ENCODE measurements at regions not wholly inside any gene's neighbourhood (a gene's known extent, or its start where the extent isn't known, plus 50 kb on each side); places are given as distances from the start of the nearest gene placed in this dataset.
"Not testable (repeated sequence)": the region's sequence is repeated elsewhere in the genome, so short reads cannot be mapped to it uniquely, and the experiment has no call there.

DNA sequence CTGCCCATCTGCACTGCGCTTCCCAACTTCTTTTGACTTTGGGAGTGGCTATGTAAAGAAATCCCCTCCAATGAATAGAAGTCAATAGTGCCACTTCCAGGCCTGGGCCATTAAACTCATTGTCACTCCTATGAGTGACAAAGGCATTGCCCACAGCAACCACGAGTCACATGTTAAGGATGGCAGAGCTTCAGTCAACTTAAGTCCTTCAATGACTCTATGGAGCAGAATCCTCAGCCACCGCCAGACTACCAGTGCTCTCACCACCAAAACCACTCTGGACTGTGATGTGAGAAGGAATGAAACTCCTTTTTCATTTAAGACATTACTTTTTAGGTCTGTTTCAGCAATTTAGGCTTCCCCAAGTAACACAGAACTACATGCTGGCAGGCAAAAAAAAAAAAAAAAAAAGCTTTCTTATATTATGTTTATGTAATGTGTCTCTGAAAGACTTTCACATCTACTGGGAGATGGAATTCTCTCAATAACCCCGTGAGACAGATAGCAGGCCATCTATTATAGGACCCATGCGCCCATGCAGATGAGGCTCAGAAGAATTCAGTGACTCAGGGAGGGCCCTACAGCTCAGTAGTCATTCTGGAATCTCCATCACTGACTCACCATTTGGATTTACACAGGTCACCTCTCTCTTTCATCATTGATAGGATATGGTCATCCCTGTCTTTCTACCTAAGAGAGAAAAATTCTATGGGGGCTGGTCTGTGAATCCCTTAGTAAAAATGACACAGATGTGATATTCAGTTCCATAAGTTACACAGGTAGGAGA is 180.5 kb downstream of the CEMIP2 start:
- no peak for DNase-seq

DNA sequence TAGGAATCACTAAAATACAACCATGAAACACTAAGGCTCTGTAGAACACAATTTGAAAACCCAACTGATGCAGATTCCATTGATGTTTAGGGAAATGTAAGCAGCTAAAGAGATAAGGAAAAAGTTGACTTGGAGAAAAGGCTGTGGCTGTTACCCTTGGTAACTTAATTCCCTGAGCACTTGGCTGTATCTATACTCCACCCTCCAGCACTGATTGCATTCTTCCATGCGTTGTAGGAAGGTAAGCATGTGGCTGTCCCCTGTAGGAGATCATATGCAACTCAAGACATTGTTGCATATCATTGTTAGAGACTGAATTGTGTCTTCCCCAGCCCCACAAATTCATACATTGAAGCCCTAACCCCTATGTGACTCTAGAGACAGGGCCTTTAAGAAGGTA is 184.5 kb downstream of the CEMIP2 start:
- DNase-seq, result no peak

DNA sequence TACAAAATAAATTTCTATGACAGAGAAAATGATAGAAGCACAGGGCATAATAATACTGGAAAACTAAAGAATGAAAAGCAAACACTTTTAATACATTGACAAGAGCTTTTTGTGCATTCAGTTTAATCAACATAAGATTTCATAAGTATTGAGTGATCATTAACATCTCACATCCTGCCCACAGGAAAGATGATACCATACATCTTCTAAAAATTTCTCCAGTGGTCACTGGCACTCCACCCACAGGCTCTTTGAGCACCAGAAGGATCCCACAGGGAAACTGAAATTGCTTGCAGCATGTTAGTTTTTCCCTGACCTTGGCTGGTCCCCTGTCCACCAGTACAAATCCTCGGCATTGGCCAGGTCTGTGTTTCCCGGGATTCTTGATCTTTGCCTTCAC is 186.0 kb downstream of the CEMIP2 start:
- DNase-seq, result no peak

DNA sequence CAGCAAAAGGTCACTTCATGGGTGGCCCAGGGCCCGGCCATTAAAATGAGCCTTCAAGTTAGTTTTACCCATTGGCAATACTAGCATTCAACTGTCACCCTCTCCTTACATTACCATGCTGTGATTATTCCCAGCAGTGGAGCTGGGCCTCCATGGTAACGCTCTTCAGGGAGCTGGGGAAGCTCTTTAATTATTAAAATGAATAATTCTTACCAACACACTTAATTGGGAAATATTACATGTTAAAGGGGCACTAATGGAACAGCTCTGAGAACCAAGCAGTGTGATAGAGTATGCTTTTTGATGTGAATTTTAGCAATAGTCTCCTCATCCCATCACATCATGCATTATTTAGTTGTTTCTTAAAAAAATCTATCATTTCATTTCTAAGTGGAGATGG is 187.2 kb downstream of the CEMIP2 start:
- no peak for DNase-seq

DNA sequence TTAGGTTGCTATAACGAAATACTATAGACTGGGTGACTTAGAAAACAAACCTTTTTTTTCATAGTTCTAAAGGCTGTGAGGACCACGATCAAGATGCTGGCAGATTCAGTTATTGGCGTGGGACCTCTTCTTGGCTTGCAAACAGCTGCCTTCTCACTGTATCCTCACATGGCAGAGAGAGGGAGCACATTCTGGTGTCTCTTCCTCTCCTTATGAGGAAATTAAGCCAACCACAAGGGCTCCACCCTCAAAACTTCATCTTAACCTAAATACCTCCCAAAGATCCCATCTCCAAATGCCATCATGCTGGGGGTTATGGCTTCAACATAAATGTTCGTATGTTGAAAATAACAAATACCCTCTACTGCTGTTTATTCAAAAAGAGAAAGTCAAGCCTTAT is 197.1 kb downstream of the CEMIP2 start:
- no peak for DNase-seq

DNA sequence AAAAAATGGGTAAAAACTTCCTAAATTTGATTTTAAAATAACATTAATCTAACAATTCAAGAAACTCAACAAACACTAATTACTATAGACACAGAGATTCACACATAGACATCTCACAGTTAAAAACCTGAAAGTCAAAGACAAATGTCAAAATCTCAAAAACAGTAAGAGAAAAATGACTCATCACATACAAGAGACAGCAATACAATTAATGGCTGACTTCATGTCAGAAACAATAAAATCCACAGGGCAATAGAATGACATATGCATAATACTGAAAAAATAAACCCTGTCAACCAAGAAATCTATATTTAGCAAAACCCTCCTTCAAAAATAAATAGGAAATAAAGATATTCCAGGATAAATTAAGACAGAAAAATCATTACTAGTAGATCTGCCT is 200.4 kb downstream of the CEMIP2 start:
- no peak for DNase-seq

DNA sequence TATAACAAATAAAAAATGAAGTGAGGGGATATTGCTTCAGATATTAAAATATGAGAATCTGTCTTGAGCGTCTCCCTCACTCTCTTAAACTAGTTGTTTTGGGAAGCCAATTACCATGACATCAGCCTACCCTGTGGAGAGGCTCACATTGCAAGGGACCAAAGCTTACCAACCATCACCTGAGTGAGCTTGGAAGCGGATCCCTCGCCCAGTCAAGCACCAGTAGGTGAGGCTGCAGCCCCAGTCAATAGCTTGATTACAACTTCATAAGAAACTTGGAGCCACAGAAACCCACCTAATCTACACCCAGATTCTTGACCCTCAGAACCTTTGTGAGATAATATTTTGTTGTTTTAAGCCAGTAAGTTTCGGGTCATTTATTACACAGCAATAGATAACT is 206.2 kb downstream of the CEMIP2 start:
- DNase-seq, result no peak

DNA sequence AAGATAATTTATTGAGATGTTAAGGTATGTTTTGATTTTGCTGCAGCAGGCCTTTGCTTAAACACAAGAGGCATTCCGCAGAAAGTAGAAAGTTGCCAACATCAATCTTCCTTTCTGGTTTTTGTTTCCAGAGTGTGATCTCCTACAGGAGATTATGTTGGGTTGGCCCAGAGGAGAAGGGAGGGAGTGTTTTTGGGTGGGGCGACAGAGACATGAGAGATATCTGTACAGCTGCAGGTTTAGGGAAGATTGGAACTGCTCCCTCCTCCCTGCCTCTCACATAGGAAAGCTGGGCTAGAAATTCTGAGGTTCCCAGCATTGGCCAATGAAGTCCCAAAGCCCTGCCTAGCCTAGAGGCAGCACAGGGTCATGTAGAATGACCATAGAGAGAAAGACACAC is 211.0 kb downstream of the CEMIP2 start:
- no peak for DNase-seq

DNA sequence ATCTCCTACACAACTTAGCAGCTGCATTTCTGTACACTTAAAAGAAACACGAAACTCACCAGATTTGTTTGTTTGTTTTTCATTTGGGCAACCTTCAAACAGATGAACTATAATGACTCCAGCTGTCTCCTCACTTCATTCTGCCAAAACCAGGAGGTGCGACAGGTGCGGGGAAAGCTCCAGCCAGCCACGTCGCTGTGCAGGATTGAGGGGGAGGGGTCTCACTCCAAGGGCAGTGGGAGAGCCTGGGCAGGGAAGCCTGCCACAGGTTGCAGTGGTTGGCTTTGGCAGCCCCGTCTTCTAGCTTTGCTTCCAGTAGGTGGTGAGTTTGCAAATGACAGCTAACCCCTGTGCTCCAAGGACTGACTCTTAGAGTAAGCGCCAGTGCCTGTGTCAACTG is 215.8 kb downstream of the CEMIP2 start:
- DNase-seq, result peak; percentile 29 to 78

DNA sequence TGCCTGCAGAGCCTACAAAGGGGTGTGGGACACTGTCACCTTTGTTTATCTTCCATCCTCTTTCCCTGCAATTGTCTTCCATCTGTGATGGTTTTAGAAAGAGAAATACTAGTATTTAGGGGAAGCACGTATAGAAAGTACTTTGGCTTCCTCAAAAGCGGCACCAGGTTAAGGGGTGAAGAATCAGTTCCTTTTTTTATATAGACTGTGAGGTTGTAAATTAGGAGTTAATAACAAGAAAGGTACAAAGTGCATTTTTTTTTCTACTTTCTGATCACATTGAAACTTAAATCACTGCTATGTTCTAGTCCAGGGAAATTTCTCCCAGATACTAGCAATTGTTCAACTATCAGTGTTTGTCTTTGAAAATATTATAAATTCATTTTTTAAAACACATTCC is 219.3 kb downstream of the CEMIP2 start:
- DNase-seq, result no peak

DNA sequence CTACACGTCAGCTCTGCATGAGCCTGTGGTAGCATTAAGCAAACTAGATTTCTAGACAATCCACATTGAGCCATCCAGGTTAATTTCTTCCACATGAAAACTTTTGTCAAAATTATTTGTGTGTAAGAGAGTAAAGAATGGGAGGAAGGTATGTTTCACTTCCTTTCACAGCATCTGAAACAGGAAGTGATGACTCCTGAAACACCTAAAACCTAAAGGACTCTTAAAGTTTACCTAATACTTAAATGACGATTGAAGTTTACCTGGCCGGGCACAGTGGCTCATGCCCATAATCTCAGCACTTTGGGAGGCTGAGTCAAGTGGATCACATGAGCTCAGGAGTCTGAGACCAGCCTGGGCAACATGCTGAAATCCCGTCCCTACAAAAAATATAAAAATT is 223.8 kb downstream of the CEMIP2 start:
- DNase-seq, result no peak

DNA sequence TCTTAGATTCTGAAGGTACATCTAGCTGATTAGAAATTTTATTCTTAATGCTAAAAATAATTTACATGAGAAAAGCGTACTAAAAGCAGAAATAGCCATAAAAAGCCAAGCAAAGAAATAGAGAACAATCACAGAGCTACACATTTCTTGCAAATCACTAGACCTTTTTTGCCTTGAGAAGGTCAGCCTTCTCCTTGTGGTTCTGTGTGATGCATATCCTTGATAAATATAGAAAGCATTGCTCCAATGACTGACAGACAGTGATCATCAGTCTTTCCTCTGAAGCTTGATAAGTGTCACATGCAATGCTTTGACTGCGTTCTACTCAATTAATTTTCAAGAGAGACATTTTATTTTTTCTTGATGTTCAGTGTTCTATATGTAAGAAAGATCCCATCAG is 226.9 kb downstream of the CEMIP2 start:
- no peak for DNase-seq

DNA sequence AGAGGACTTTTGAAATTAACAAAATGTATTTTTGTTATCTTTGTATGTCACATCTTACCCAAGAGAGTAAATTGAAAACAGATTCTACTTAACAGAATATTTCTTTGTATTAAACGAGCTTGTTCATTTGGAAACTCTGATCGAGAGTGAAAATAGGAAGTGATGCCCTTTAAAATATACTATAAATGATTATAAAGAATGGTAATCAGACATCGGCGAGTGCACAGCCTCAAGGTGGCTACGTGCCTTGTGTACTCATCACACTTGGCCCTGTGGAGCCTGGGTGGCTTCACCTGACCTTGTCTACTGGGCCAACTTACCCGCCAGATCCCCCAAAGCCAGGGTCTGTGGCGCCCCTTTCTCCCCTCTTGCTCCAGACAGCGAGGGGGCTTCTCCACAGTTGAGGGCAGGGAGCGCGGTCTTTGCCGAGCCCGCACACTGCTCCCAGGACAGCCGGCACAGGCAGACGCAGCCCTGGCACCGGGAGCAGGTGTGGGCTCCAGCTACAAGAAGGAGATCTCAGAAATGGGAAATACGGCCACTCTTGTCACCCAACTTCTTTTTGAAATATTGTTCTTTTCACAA is 243.2 kb downstream of the CEMIP2 start:
- no peak for DNase-seq

DNA sequence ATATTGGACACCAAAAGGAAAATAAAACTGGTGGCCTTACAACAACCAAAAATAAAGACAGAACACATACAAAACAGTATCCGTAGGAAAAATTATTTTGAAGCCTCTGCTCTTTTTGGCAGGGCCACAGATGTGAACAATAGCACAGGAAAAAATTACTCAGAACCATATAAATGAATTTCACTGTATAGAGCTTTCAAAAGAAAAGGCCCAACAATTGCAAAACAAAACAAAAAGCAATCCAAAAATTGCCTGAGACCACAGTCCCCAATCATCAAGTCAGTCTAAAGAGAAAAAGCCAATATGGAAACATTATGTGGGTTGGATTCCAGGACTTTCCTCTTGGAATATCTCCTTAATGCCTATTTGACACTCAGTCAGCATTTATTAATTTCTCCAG is 243.8 kb downstream of the CEMIP2 start:
- DNase-seq, result no peak

DNA sequence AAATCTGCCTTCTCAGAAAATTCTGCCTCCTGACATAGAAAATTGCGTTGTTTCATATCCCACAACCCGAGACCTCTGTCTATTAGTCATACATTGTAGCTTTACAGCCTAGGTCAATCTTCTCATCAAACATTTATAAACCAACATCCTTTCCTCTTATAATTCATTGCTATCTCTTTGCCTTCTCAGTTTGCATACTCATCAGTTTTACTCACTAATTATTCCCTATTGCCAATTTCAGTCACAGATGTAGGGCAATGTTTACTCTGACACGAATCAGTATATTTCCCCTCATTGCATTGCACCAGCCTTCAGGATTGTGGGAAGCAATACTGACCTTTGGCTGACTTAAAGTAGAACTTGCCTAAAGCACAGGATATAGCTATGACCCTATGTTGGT is 247.2 kb downstream of the CEMIP2 start:
- no peak for DNase-seq

DNA sequence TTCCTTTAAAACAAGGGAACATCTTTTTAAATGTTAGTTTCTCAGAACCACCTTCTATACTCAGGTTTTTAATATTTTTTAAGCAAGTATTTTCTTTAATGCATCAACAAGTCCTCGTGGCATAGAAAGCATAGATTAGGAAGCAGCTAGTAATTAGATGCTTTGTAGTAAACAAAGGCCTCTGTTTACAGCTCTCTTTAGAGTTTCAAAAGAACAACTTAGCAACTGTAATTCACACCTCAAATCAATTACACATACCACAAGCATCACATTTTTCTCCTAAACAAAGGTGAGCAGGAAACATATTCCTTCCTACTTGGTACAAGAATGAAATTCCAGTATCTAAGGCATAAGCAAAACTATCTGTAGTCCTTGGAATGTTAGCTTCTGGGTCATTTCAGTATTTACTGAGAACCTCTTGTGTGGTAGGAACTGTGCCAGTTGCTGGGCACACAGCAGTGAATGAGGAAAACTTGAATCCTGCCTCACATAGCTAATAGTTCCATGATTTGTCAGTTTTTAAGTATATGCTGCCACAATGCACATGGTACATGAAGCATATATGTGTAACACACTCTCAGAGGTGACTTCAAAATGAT is 249.1 kb downstream of the CEMIP2 start:
- DNase-seq, result no peak

DNA sequence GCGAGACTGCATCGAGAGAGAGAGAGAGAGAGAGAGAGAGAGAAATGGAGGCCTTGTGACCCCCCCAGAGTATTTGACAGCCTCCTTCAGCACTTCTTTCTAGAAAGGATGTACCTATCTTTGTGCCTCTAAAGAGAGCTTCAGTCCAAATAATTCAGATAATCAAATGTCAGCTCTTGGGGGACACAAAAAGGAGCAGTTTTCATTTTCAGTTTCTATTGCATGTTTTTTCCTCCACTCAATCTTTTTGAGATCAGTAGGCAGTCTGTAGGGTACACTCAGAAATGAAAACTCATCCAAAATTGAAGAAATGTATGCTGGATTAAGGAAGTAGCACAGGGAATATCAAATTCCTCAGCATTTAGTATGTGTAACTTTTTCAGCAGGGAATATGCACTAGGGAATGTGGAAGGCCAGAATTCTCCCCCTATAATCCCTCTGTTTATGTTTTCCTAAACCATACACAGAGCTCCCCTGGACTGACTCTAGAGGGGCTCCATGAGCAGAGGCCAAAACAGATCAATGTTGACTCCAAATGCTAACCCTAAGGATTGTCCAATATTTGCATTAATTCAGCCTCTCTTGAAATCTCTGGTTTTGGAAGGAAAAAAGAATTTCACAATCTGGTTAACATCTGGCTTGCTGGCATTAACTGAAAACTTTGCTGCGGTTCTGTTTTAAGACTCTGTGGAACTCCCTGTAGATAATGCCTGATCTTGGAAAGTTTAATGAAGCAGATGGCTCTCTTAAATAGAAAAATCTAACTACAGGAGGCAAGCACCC is 250.1 kb downstream of the CEMIP2 start:
- DNase-seq, result peak in 1 of 2 experiments; percentile 1

DNA sequence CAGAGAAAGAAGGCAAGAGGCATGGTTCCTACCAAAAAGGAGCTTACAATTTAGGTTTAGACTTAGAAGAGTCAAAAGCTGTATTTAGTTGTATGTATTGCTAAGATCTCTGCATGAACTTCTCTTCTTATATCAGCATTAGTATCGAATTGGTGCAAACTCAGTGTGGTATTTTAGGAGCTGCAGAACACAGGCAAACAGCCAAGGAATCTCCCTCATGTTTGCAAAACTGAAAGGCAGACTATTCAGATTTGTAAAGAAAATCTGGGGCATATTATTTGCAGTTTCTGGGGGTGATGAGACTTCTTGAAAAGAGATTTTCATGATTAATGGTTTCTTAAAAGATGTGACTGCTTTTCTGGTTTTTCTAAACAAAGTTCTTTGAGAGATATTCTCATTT is 252.7 kb downstream of the CEMIP2 start:
- DNase-seq, result no peak

DNA sequence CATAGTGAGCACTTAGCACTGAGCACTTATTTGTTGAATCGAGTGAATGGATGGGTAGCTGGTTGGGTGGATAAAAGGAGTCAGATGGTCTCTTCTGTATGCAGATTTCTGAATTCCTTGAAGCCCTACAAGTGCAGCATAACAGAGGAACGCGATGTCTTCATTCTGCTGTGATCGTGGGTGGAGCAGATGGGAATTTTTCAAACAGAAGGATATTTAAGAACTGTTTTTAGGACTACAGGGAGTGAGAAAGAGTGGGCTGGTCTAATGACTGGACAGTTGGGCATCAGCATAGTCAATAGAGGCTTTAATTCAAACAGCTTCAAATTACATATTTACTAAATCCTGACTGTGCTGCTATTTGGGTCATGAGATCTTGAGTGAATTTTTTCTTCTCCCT is 253.2 kb downstream of the CEMIP2 start:
- peak in 1 of 2 experiments; percentile 0 for DNase-seq

DNA sequence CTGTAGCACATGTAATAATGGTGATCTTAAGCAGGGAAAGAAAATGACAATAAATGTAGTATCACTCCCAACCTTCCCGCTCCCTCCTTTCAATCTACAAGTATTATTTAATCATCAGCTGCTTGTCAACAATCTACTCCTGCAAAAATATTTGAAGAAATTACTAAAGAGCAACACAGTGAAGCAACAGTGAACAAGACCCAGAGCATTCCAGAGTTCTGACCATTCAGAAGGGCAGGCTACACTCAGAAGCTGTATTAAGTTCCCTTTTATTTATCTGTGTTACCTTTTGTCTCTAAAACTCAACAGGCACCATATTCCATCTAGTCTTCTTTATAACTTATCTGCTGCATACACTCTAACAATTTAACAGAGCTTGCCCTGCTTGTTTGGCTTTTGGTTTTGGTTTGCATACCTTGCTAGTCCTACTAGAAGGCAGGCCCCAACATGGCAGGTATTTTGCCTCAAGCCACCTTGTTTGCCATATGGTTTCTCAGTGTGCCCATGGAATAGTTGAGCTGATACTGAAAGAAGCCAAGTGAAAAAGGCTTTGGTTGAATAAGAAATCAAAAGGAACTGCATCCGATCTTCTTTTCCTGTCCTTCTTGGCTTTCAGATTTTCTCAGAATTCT is 253.9 kb downstream of the CEMIP2 start:
- DNase-seq, result no peak

DNA sequence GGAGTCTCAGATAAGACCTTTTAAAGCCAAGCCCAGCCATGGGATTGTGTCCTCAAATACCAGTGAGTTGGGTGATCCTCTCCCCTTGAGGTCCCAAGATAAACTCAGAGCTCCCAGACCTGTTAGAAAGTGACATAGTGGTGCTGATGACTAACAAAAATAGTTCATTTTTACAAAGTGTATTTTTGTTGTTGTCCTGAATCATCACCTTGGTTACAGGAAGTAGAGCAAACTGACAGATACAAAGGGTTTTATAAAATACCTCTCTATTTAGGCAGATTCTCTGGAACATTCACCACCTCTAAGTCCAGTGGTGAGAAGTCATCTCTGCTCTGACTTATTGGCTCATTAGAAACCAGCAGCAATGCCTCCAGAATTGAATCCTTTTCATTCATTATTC is 259.3 kb downstream of the CEMIP2 start:
- DNase-seq, result no peak

DNA sequence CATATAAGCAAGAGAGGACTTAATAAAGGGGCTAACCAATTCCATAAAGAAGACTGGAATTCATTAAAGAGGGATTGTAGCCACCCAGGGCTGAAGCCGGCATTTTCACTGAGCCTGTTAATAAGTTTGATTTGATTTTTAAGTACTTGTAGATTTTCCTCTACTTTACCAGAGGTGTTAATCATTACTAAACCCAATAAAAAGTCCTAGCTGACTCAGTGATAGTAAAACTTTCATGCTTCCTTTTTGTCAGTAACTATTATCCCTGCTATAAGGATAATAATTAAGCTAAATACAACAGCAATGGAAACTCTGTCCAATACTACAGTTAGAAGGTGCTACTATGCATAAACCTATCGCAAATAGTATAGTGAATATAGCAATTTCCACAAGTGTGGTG is 260.2 kb downstream of the CEMIP2 start:
- DNase-seq, result not testable (repeated sequence)

DNA sequence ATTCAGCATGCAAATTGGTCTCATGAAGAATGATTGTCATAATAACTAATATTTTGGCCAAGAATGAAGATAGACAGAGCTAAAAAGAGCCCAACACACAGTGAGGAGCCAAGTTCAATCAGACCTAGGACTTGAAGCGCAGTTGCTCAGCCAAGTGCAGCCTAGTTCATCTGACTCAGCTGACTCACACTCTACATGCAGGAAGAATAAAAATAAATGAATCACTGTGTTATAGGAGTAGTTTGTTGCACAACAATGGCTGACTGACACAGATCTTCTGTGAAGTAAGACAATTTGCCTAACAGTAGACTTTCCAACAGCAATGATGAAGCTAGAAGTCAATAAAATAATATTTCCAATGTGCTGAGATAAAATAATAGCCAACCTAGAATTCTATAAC is 261.5 kb downstream of the CEMIP2 start:
- no peak for DNase-seq
